IPS DF 6.9 (cell line): ENCODE measurements at regions not wholly inside any gene's neighbourhood (a gene's known extent, or its start where the extent isn't known, plus 50 kb on each side); places are given as distances from the start of the nearest gene placed in this dataset.

ENCODE experiments used
- DNase-seq: peaks from one replicate; pipeline ENCODE4 v3.0.0-alpha.2; 2013; ENCODE audit warnings: low read depth, low spot score
- H3K27ac ChIP-seq: one replicate; pipeline ENCODE4 v1.5.1; 2013; ENCODE audit warnings: low read length, control low read depth
- H3K27me3 ChIP-seq: 2 replicates; pipeline ENCODE4 v1.6.1; 2013; ENCODE audit warnings: mild to moderate bottlenecking, low read length; ENCODE audit not compliant: control insufficient read depth, insufficient read depth
- H3K36me3 ChIP-seq: 2 replicates; pipeline ENCODE4 v1.6.1; 2013; ENCODE audit warnings: low read length; ENCODE audit not compliant: control insufficient read depth, insufficient read depth
- H3K4me1 ChIP-seq: 2 replicates; pipeline ENCODE4 v1.6.1; 2013; ENCODE audit warnings: low read length; ENCODE audit not compliant: control insufficient read depth, insufficient read depth
- H3K4me3 ChIP-seq: 2 replicates; pipeline ENCODE4 v1.5.1; 2013; ENCODE audit warnings: mild to moderate bottlenecking, low read length
- H3K9me3 ChIP-seq: 2 replicates; pipeline ENCODE4 v1.6.1; 2013; ENCODE audit warnings: low read length, inconsistent platforms; ENCODE audit not compliant: control insufficient read depth, insufficient read depth
- WGBS: extraction: QIAGEN DNeasy Blood & Tissue Kit; methylation state at CpG from one replicate; pipeline ENCODE4 v1.1.7; 2013; ENCODE audit warnings: mixed read lengths, missing lambda C conversion rate; ENCODE audit not compliant: insufficient read length, insufficient coverage; 5-methylcytosine and 5-hydroxymethylcytosine counted together

- Histone ChIP-seq H3K4me1 (no peaks in the 10 kb centered on the region), H3K9me3 (no peaks in the 10 kb centered on the region), H3K36me3 (no peaks in the 10 kb centered on the region), H3K4me3 (no peak overlapping the region), H3K27me3 (no peaks in the 10 kb centered on the region), H3K27ac (no peak overlapping the region)
- DNase-seq = no peak
- WGBS = no CpG with 5 or more reads among the region's 3 CpGs
Measured at GRCh38 chr3:155010416-155010815, 69.7 kb upstream of the MME start.

GRCh38 chr3:155009217-155009616, 70.9 kb upstream of the MME start:
- H3K9me3 ChIP-seq = no peaks in the 10 kb centered on the region
- no peak overlapping the region for H3K27ac ChIP-seq
- DNase-seq = no peak
- H3K4me1 ChIP-seq = no peaks in the 10 kb centered on the region
- no peak overlapping the region for H3K4me3 ChIP-seq
- no CpG with 5 or more reads among the region's 2 CpGs for WGBS
- H3K27me3 ChIP-seq = no peaks in the 10 kb centered on the region
- no peaks in the 10 kb centered on the region for H3K36me3 ChIP-seq

- Histone ChIP-seq H3K4me3 (no peak overlapping the region), H3K36me3 (no peaks in the 10 kb centered on the region), H3K4me1 (no peaks in the 10 kb centered on the region), H3K27me3 (no peaks in the 10 kb centered on the region), H3K27ac (no peak overlapping the region), H3K9me3 (no peaks in the 10 kb centered on the region)
- WGBS = no CpG with 5 or more reads among the region's 3 CpGs
- no peak for DNase-seq
Measured at GRCh38 chr3:155007729-155008128, 72.4 kb upstream of the MME start.

GRCh38 chr3:155001289-155002010, 78.7 kb upstream of the MME start:
- no peak overlapping the region for H3K4me3 ChIP-seq
- H3K4me1 ChIP-seq = no peaks in the 10 kb centered on the region
- H3K9me3 ChIP-seq = no peaks in the 10 kb centered on the region
- no peak overlapping the region for H3K27ac ChIP-seq
- H3K36me3 ChIP-seq = no peaks in the 10 kb centered on the region
- no peaks in the 10 kb centered on the region for H3K27me3 ChIP-seq
- no CpG with 5 or more reads among the region's 7 CpGs for WGBS
- no peak for DNase-seq

GRCh38 chr3:154992655-154993054, 87.5 kb upstream of the MME start:
- Histone ChIP-seq H3K9me3 (no peaks in the 10 kb centered on the region), H3K27ac (no peak overlapping the region), H3K4me1 (no peaks in the 10 kb centered on the region), H3K36me3 (no peaks in the 10 kb centered on the region), H3K27me3 (no peaks in the 10 kb centered on the region), H3K4me3 (no peak overlapping the region)
- no peak for DNase-seq

- no peak overlapping the region for H3K4me3 ChIP-seq
- no peak for DNase-seq
- H3K27ac ChIP-seq = no peak overlapping the region
- no peaks in the 10 kb centered on the region for H3K27me3 ChIP-seq
- H3K9me3 ChIP-seq = no peaks in the 10 kb centered on the region
- no peaks in the 10 kb centered on the region for H3K36me3 ChIP-seq
- H3K4me1 ChIP-seq = no peaks in the 10 kb centered on the region
Measured at GRCh38 chr3:154990543-154990942, 89.6 kb upstream of the MME start.

DNA sequence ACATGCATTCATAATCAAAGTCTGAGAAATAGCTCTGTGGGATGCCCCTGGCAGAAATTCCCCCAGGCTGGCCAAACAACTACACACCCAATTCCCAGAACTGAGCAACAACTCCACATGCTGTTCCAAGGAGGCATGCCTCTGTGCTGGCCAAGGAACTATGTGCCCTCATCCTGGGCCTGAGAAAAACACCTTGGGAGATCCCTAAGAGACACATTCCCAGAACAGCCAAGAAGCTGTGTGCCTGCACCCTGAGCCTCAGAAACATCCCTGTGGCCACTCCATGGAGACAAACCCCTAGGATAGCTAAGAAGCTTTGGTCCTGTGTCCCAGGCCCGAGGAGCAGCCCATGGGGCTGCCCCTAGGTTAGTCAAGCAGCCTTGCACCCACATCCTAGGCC, 92.3 kb upstream of the MME start:
- Histone ChIP-seq H3K4me1 (no peaks in the 10 kb centered on the region), H3K27ac (no peak overlapping the region), H3K27me3 (no peaks in the 10 kb centered on the region), H3K4me3 (no peak overlapping the region), H3K9me3 (no peaks in the 10 kb centered on the region), H3K36me3 (no peaks in the 10 kb centered on the region)
- DNase-seq = no peak
- WGBS = no CpG with 5 or more reads among the region's 1 CpG

GRCh38 chr3:154981664-154982063, 98.5 kb upstream of the MME start:
- no CpG with 5 or more reads among the region's 1 CpG for WGBS
- H3K9me3 ChIP-seq = no peaks in the 10 kb centered on the region
- no peak overlapping the region for H3K27ac ChIP-seq

DNA sequence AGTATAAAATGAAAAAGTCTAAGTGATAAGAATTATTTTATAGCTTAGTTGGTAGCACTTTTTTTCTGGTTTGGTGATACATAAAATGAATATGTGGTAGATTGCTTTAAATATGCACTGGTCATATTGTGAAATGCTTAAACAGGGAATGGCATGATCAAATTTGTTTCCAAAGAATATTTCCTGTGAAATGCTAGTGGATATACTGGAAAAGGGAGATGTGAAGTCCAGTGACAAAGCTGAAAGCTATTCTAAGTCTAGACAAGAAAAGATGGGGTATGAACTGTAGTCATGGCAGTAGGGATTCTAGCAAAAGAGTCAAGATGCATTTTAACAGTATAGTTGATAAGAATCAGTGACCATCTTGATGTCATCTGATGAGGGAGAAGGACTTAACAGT, 98.9 kb upstream of the MME start:
- H3K36me3 ChIP-seq = no peaks in the 10 kb centered on the region

More at GRCh38 chr3:154981664-154982063, 98.5 kb upstream of the MME start:
- Histone ChIP-seq H3K36me3 (no peaks in the 10 kb centered on the region), H3K4me3 (no peak overlapping the region), H3K27me3 (no peaks in the 10 kb centered on the region), H3K4me1 (no peaks in the 10 kb centered on the region)
- no peak for DNase-seq

DNA sequence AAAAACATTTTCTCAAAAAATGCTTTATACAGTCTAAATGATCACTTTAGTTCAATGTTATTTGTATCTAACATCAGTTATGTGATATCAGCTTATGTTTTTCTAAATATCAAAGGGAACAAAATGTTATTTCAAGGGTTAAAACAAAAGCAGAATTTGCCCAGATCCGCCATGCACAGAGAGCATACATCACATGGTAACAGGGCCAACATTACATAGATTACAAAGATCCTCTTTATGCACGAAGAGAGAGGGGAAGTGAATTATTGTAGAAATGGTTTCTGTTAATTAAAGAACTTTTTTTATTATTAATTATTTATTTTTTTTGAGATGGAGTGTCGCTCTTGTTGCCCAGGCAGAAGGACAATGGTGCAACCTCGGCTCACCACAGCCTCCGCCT, 100.8 kb upstream of the MME start:
- no peaks in the 10 kb centered on the region for H3K27me3 ChIP-seq
- H3K4me1 ChIP-seq = no peaks in the 10 kb centered on the region
- no CpG with 5 or more reads among the region's 5 CpGs for WGBS
- no peak overlapping the region for H3K4me3 ChIP-seq
- no peaks in the 10 kb centered on the region for H3K36me3 ChIP-seq
- no peaks in the 10 kb centered on the region for H3K9me3 ChIP-seq
- no peak for DNase-seq
- H3K27ac ChIP-seq = no peak overlapping the region

More for the DNA sequence above, 98.9 kb upstream of the MME start:
- Histone ChIP-seq H3K27me3 (no peaks in the 10 kb centered on the region), H3K4me3 (no peak overlapping the region), H3K9me3 (no peaks in the 10 kb centered on the region), H3K4me1 (no peaks in the 10 kb centered on the region), H3K27ac (no peak overlapping the region)
- no peak for DNase-seq

DNA sequence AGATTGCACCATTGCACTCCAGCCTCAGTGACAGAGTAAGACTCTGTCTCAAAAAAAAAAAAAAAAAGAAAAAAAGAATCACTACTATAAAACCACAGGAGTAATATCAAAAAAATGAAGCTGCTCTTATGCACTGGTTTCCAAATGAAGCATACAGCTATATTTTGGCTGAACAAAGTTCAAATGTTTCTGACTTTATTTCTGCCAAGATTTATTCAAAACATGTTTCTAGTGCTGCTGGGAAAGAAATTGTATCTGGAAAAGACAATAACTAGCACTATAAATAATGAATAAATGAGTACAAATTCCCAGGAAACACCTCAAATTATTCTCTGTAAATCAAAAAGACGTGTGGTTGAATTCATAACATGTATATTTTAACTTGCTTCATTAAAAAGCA, 102.5 kb upstream of the MME start:
- no peak for DNase-seq
- no peak overlapping the region for H3K27ac ChIP-seq
- H3K27me3 ChIP-seq = no peaks in the 10 kb centered on the region
- H3K4me3 ChIP-seq = no peak overlapping the region
- no peaks in the 10 kb centered on the region for H3K36me3 ChIP-seq
- no peaks in the 10 kb centered on the region for H3K4me1 ChIP-seq
- H3K9me3 ChIP-seq = no peaks in the 10 kb centered on the region
- no CpG with 5 or more reads among the region's 1 CpG for WGBS
